ENCODE measurements at regions not wholly inside any gene's neighbourhood (a gene's known extent, or its start where the extent isn't known, plus 50 kb on each side); places are given as distances from the start of the nearest gene placed in this dataset.

- Histone ChIP-seq H3K27ac (ENCODE audit: low read length) (no peak overlapping the region), H3K4me1 (ENCODE audit: control insufficient read depth, low read depth, low read length) (no peaks in the 10 kb centered on the region), H3K27me3 (ENCODE audit: control insufficient read depth, insufficient read depth, low read length) (no peaks in the 10 kb centered on the region), H3K9me3 (ENCODE audit: control insufficient read depth, low read depth, low read length) (no peaks in the 10 kb centered on the region), H3K9ac (ENCODE audit: low read length) (no peak overlapping the region), H3K4me3 (ENCODE audit: low read length) (no peak overlapping the region), H3K36me3 (ENCODE audit: control insufficient read depth, low read depth, low read length) (no peaks in the 10 kb centered on the region)
Measured at GRCh38 chr2:60376252-60376651, 177.2 kb downstream of the BCL11A start.

- Histone ChIP-seq H3K36me3 (ENCODE audit: control insufficient read depth, low read depth, low read length) (no peaks in the 10 kb centered on the region), H3K9ac (ENCODE audit: low read length) (no peak overlapping the region), H3K27ac (ENCODE audit: low read length) (no peak overlapping the region), H3K27me3 (ENCODE audit: control insufficient read depth, insufficient read depth, low read length) (no peaks in the 10 kb centered on the region), H3K4me1 (ENCODE audit: control insufficient read depth, low read depth, low read length) (peaks cover under 1% of the 10 kb centered on the region), H3K4me3 (ENCODE audit: low read length) (no peak overlapping the region), H3K9me3 (ENCODE audit: control insufficient read depth, low read depth, low read length) (no peaks in the 10 kb centered on the region)
Measured at GRCh38 chr2:60371681-60372080, 181.8 kb downstream of the BCL11A start.

- Histone ChIP-seq H3K27me3 (ENCODE audit: control insufficient read depth, insufficient read depth, low read length) (no peaks in the 10 kb centered on the region), H3K4me3 (ENCODE audit: low read length) (no peak overlapping the region), H3K4me1 (ENCODE audit: control insufficient read depth, low read depth, low read length) (peaks cover 5% of the 10 kb centered on the region), H3K9ac (ENCODE audit: low read length) (no peak overlapping the region), H3K36me3 (ENCODE audit: control insufficient read depth, low read depth, low read length) (no peaks in the 10 kb centered on the region), H3K9me3 (ENCODE audit: control insufficient read depth, low read depth, low read length) (no peaks in the 10 kb centered on the region), H3K27ac (ENCODE audit: low read length) (no peak overlapping the region)
Measured at GRCh38 chr2:60371219-60371618, 182.2 kb downstream of the BCL11A start.

- Histone ChIP-seq H3K27ac (ENCODE audit: low read length) (no peak overlapping the region), H3K9ac (ENCODE audit: low read length) (no peak overlapping the region), H3K9me3 (ENCODE audit: control insufficient read depth, low read depth, low read length) (no peaks in the 10 kb centered on the region)
Measured at GRCh38 chr2:60370814-60371213, 182.6 kb downstream of the BCL11A start.

GRCh38 chr2:60368456-60368855 is 185.0 kb downstream of the BCL11A start:
- Histone ChIP-seq H3K36me3 (ENCODE audit: control insufficient read depth, low read depth, low read length) (no peaks in the 10 kb centered on the region), H3K9me3 (ENCODE audit: control insufficient read depth, low read depth, low read length) (no peaks in the 10 kb centered on the region), H3K4me3 (ENCODE audit: low read length) (no peak overlapping the region), H3K27me3 (ENCODE audit: control insufficient read depth, insufficient read depth, low read length) (no peaks in the 10 kb centered on the region), H3K4me1 (ENCODE audit: control insufficient read depth, low read depth, low read length) (peaks cover 16% of the 10 kb centered on the region), H3K27ac (ENCODE audit: low read length) (no peak overlapping the region), H3K9ac (ENCODE audit: low read length) (no peak overlapping the region)

More at GRCh38 chr2:60370814-60371213, 182.6 kb downstream of the BCL11A start:
- peaks cover 9% of the 10 kb centered on the region for H3K4me1 ChIP-seq (ENCODE audit: control insufficient read depth, low read depth, low read length)
- no peaks in the 10 kb centered on the region for H3K36me3 ChIP-seq (ENCODE audit: control insufficient read depth, low read depth, low read length)
- no peak overlapping the region for H3K4me3 ChIP-seq (ENCODE audit: low read length)
- H3K27me3 ChIP-seq (ENCODE audit: control insufficient read depth, insufficient read depth, low read length): no peaks in the 10 kb centered on the region

GRCh38 chr2:60366135-60366712 is 187.2 kb downstream of the BCL11A start:
- Histone ChIP-seq H3K4me1 (ENCODE audit: control insufficient read depth, low read depth, low read length) (peaks cover 16% of the 10 kb centered on the region), H3K27me3 (ENCODE audit: control insufficient read depth, insufficient read depth, low read length) (no peaks in the 10 kb centered on the region), H3K9ac (ENCODE audit: low read length) (no peak overlapping the region)

GRCh38 chr2:60365556-60365955 is 187.9 kb downstream of the BCL11A start:
- Histone ChIP-seq H3K4me3 (ENCODE audit: low read length) (no peak overlapping the region), H3K27me3 (ENCODE audit: control insufficient read depth, insufficient read depth, low read length) (no peaks in the 10 kb centered on the region), H3K9me3 (ENCODE audit: control insufficient read depth, low read depth, low read length) (no peaks in the 10 kb centered on the region), H3K27ac (ENCODE audit: low read length) (no peak overlapping the region), H3K36me3 (ENCODE audit: control insufficient read depth, low read depth, low read length) (no peaks in the 10 kb centered on the region), H3K4me1 (ENCODE audit: control insufficient read depth, low read depth, low read length) (peaks cover 16% of the 10 kb centered on the region), H3K9ac (ENCODE audit: low read length) (no peak overlapping the region)

More at GRCh38 chr2:60366135-60366712, 187.2 kb downstream of the BCL11A start:
- Histone ChIP-seq H3K4me3 (ENCODE audit: low read length) (no peak overlapping the region), H3K9me3 (ENCODE audit: control insufficient read depth, low read depth, low read length) (no peaks in the 10 kb centered on the region), H3K27ac (ENCODE audit: low read length) (no peak overlapping the region), H3K36me3 (ENCODE audit: control insufficient read depth, low read depth, low read length) (no peaks in the 10 kb centered on the region)

GRCh38 chr2:60364491-60364890 is 189.0 kb downstream of the BCL11A start:
- H3K27me3 ChIP-seq (ENCODE audit: control insufficient read depth, insufficient read depth, low read length): no peaks in the 10 kb centered on the region
- no peaks in the 10 kb centered on the region for H3K36me3 ChIP-seq (ENCODE audit: control insufficient read depth, low read depth, low read length)
- no peak overlapping the region for H3K4me3 ChIP-seq (ENCODE audit: low read length)
- no peak overlapping the region for H3K27ac ChIP-seq (ENCODE audit: low read length)
- H3K4me1 ChIP-seq (ENCODE audit: control insufficient read depth, low read depth, low read length): peaks cover 16% of the 10 kb centered on the region
- no peak overlapping the region for H3K9ac ChIP-seq (ENCODE audit: low read length)
- H3K9me3 ChIP-seq (ENCODE audit: control insufficient read depth, low read depth, low read length): no peaks in the 10 kb centered on the region

GRCh38 chr2:60361498-60361897 is 192.0 kb downstream of the BCL11A start:
- Histone ChIP-seq H3K4me1 (ENCODE audit: control insufficient read depth, low read depth, low read length) (peaks cover 13% of the 10 kb centered on the region), H3K27me3 (ENCODE audit: control insufficient read depth, insufficient read depth, low read length) (no peaks in the 10 kb centered on the region), H3K9me3 (ENCODE audit: control insufficient read depth, low read depth, low read length) (no peaks in the 10 kb centered on the region), H3K9ac (ENCODE audit: low read length) (no peak overlapping the region), H3K4me3 (ENCODE audit: low read length) (no peak overlapping the region), H3K27ac (ENCODE audit: low read length) (no peak overlapping the region), H3K36me3 (ENCODE audit: control insufficient read depth, low read depth, low read length) (no peaks in the 10 kb centered on the region)

GRCh38 chr2:60359569-60359968 is 193.9 kb downstream of the BCL11A start:
- Histone ChIP-seq H3K4me1 (ENCODE audit: control insufficient read depth, low read depth, low read length) (no peaks in the 10 kb centered on the region), H3K27me3 (ENCODE audit: control insufficient read depth, insufficient read depth, low read length) (no peaks in the 10 kb centered on the region), H3K27ac (ENCODE audit: low read length) (no peak overlapping the region), H3K4me3 (ENCODE audit: low read length) (no peak overlapping the region), H3K9ac (ENCODE audit: low read length) (no peak overlapping the region), H3K9me3 (ENCODE audit: control insufficient read depth, low read depth, low read length) (no peaks in the 10 kb centered on the region), H3K36me3 (ENCODE audit: control insufficient read depth, low read depth, low read length) (no peaks in the 10 kb centered on the region)

- no peak overlapping the region for H3K27ac ChIP-seq (ENCODE audit: low read length)
- no peaks in the 10 kb centered on the region for H3K9me3 ChIP-seq (ENCODE audit: control insufficient read depth, low read depth, low read length)
- no peaks in the 10 kb centered on the region for H3K27me3 ChIP-seq (ENCODE audit: control insufficient read depth, insufficient read depth, low read length)
- no peaks in the 10 kb centered on the region for H3K36me3 ChIP-seq (ENCODE audit: control insufficient read depth, low read depth, low read length)
- no peak overlapping the region for H3K4me3 ChIP-seq (ENCODE audit: low read length)
- H3K4me1 ChIP-seq (ENCODE audit: control insufficient read depth, low read depth, low read length): peaks cover 6% of the 10 kb centered on the region
- H3K9ac ChIP-seq (ENCODE audit: low read length): no peak overlapping the region
Measured at GRCh38 chr2:60358476-60358875, 195.0 kb downstream of the BCL11A start.

- no peaks in the 10 kb centered on the region for H3K27me3 ChIP-seq (ENCODE audit: control insufficient read depth, insufficient read depth, low read length)
- no peaks in the 10 kb centered on the region for H3K36me3 ChIP-seq (ENCODE audit: control insufficient read depth, low read depth, low read length)
- no peaks in the 10 kb centered on the region for H3K9me3 ChIP-seq (ENCODE audit: control insufficient read depth, low read depth, low read length)
- H3K27ac ChIP-seq (ENCODE audit: low read length): no peak overlapping the region
- no peak overlapping the region for H3K9ac ChIP-seq (ENCODE audit: low read length)
- H3K4me1 ChIP-seq (ENCODE audit: control insufficient read depth, low read depth, low read length): peaks cover 11% of the 10 kb centered on the region
- no peak overlapping the region for H3K4me3 ChIP-seq (ENCODE audit: low read length)
Measured at GRCh38 chr2:60357996-60358395, 195.5 kb downstream of the BCL11A start.

Measured in iPS-18a (cell line).